OCI-LY7 (cell line): ENCODE measurements at regions not wholly inside any gene's neighbourhood (a gene's known extent, or its start where the extent isn't known, plus 50 kb on each side); places are given as distances from the start of the nearest gene placed in this dataset.

Experiments
- EZH2phosphoT487 ChIP-seq: fragments of 200-600 bp; sonication (generic); IDR thresholded peaks from 2 replicates; pipeline ENCODE4 v1.6.1; 2018; ENCODE audit warnings: low read depth, borderline replicate concordance, mild to moderate bottlenecking, mixed run types, antibody characterized with exemption, low read length, moderate library complexity, mixed read lengths
- TF ChIP-seq, protein P1 (sequence below): fragments of 200-600 bp; sonication (generic); conservative IDR thresholded peaks from 2 replicates; pipeline ENCODE4 v1.5.1; 2014; ENCODE audit warnings: mild to moderate bottlenecking, antibody characterized with exemption, low read length, moderate library complexity, mixed read lengths

DNA sequence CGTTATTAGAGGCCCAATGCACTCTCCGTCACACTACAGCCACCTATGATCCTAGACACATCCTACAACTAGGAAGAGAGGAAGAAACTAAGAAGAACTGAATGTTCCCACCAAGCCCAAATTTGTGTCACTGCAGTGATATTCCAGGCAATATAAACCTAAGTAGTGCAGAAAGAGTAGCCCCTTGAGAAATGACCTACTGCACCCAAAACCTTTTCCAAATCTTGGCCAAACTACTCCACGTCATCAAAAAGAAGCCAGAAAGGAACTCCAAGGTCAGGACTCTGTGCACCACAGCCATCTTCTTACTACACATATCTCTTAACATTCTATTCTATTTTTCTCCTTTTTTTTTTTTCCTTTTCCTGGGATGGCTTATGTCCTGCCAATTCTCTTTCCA is 60.2 kb downstream of the ADAMTS1 start:
- TF ChIP-seq, protein P1, sequence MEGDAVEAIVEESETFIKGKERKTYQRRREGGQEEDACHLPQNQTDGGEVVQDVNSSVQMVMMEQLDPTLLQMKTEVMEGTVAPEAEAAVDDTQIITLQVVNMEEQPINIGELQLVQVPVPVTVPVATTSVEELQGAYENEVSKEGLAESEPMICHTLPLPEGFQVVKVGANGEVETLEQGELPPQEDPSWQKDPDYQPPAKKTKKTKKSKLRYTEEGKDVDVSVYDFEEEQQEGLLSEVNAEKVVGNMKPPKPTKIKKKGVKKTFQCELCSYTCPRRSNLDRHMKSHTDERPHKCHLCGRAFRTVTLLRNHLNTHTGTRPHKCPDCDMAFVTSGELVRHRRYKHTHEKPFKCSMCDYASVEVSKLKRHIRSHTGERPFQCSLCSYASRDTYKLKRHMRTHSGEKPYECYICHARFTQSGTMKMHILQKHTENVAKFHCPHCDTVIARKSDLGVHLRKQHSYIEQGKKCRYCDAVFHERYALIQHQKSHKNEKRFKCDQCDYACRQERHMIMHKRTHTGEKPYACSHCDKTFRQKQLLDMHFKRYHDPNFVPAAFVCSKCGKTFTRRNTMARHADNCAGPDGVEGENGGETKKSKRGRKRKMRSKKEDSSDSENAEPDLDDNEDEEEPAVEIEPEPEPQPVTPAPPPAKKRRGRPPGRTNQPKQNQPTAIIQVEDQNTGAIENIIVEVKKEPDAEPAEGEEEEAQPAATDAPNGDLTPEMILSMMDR: no peak
- no peak for TF ChIP-seq EZH2phosphoT487
